GM12878 (cell line): ENCODE measurements at regions not wholly inside any gene's neighbourhood (a gene's known extent, or its start where the extent isn't known, plus 50 kb on each side); places are given as distances from the start of the nearest gene placed in this dataset.

ENCODE experiments used
- ATAC-seq: fragments of 200-7000 bp; cut with Tn5 transposase; 3 replicates; pipeline ENCODE4 v1.9.1; 2020; ENCODE audit warnings: mild to moderate bottlenecking, moderate library complexity
- BruUV-seq: library from RNA; stranded (reverse); fragments of 400-500 nt; replicated peaks from 2 replicates; lab custom pipeline; 2021; lab: Mats Ljungman, UMichigan
- CTCF ChIA-PET: fragments of 300-600 bp; sonication (Branson Sonifier 250); formaldehyde crosslinking; extraction: SDS; loops from one replicate; lab custom pipeline; 2021; ENCODE audit warnings: inconsistent platforms; lab: Yijun Ruan, JAX
- POLR2A ChIA-PET: fragments of 350-600 bp; formaldehyde crosslinking; extraction: SDS; loops from one replicate; lab custom pipeline; 2021; ENCODE audit warnings: inconsistent platforms; lab: Charles Lee
- RAD21 ChIA-PET: fragments of 300-600 bp; sonication (Branson Sonifier 250); formaldehyde crosslinking; loops from one replicate; lab custom pipeline; 2023; ENCODE audit warnings: antibody characterized with exemption; ENCODE audit not compliant: unreplicated experiment; lab: Charles Lee
- SMC1A ChIA-PET: fragments of 300-600 bp; sonication (Branson Sonifier 250); formaldehyde crosslinking; loops from one replicate; lab custom pipeline; 2023; ENCODE audit not compliant: unreplicated experiment, uncharacterized antibody; lab: Charles Lee
- DNase-seq: peaks from one replicate; pipeline ENCODE4 v3.0.0-alpha.2; 2011; ENCODE audit warnings: low read depth, low spot score
- FAIRE-seq: peaks from 3 replicates; lab custom pipeline; 2011; peaks lifted over from hg19 to GRCh38; lab: Jason Lieb, UNC
- H2AFZ ChIP-seq: 2 replicates; pipeline ENCODE4 v1.6.0; 2011; ENCODE audit warnings: low read depth, low read length, control low read depth; ENCODE audit not compliant: control insufficient read depth
- H3K27ac ChIP-seq: 2 replicates; pipeline ENCODE4 v1.5.1; 2011; ENCODE audit warnings: control low read depth; ENCODE audit not compliant: control insufficient read depth, insufficient read depth
- H3K27me3 ChIP-seq, 2 experiments: replicated peaks in 1 of 2; 2 replicates each; pipeline versions ENCODE4 v1.6.0 to v1.6.1; 2011; ENCODE audit warnings: low read length in 1 of 2; ENCODE audit not compliant: control insufficient read depth in 2 of 2, insufficient read depth in 2 of 2
- H3K36me3 ChIP-seq, 2 experiments: 2 replicates each; pipeline ENCODE4 v1.5.1; 2011; ENCODE audit warnings: low read length in 1 of 2; ENCODE audit not compliant: control insufficient read depth in 2 of 2, insufficient read depth in 2 of 2
- H3K4me1 ChIP-seq: 2 replicates; pipeline ENCODE4 v1.6.1; 2011; ENCODE audit warnings: mild to moderate bottlenecking, low read length, moderate library complexity, mixed read lengths; ENCODE audit not compliant: control insufficient read depth, insufficient read depth
- H3K4me2 ChIP-seq: 2 replicates; pipeline ENCODE4 v1.6.0; 2011; ENCODE audit warnings: control low read depth; ENCODE audit not compliant: control insufficient read depth, insufficient read depth
- H3K4me3 ChIP-seq: fragments of 200-600 bp; sonication (generic); 2 replicates; pipeline ENCODE4 v1.5.1; 2016
- H3K79me2 ChIP-seq: 2 replicates; pipeline ENCODE4 v1.6.0; 2011; ENCODE audit warnings: low read length; ENCODE audit not compliant: control insufficient read depth, insufficient read depth
- H3K9ac ChIP-seq: 2 replicates; pipeline ENCODE4 v1.8.0; 2011; ENCODE audit warnings: low read length, control low read depth, mixed read lengths; ENCODE audit not compliant: control insufficient read depth, insufficient read depth
- H3K9me3 ChIP-seq: replicated peaks from 3 replicates; pipeline ENCODE4 v1.5.1; 2011; ENCODE audit warnings: mild to moderate bottlenecking, low read length; ENCODE audit not compliant: control insufficient read depth, insufficient read depth
- H4K20me1 ChIP-seq: 2 replicates; pipeline ENCODE4 v1.6.0; 2011; ENCODE audit not compliant: control insufficient read depth, insufficient read depth
- BCL11A ChIP-seq: IDR thresholded peaks from 2 replicates; pipeline ENCODE4 v1.6.1; 2011; ENCODE audit warnings: low read depth, low read length
- CBX5 ChIP-seq: sonication (generic); IDR thresholded peaks from 2 replicates; pipeline ENCODE4 v1.6.1; 2016; ENCODE audit warnings: low read depth, moderate library complexity, mild to moderate bottlenecking, inconsistent platforms
- CREB1 ChIP-seq: IDR thresholded peaks from 2 replicates; pipeline ENCODE4 v1.6.1; 2012; ENCODE audit warnings: low read depth, mild to moderate bottlenecking, inconsistent platforms
- DPF2 ChIP-seq: fragments of 450-650 bp; IDR thresholded peaks from 2 replicates; pipeline ENCODE4 v1.6.1; 2017; ENCODE audit warnings: mild to moderate bottlenecking
- EP300 ChIP-seq, 2 experiments: fragments of 150-350 bp in 1 of 2; IDR thresholded peaks; 2 replicates each; pipeline ENCODE4 v1.6.1; 2011 to 2012; ENCODE audit warnings: low read depth in 2 of 2, low read length in 2 of 2, borderline replicate concordance in 1 of 2, improper control_type of control experiment in 1 of 2, inconsistent platforms in 1 of 2; ENCODE audit not compliant: control insufficient read depth in 1 of 2
- IRF4 ChIP-seq: IDR thresholded peaks from 2 replicates; pipeline ENCODE4 v1.6.1; 2011; ENCODE audit warnings: low read depth, low read length
- MYC ChIP-seq: IDR thresholded peaks from 2 replicates; pipeline ENCODE4 v1.6.1; 2011; ENCODE audit warnings: mild to moderate bottlenecking, low read length, moderate library complexity, inconsistent platforms; ENCODE audit not compliant: insufficient read depth, insufficient replicate concordance, insufficient read length, severe bottlenecking
- NFXL1 ChIP-seq: fragments of 450-650 bp; IDR thresholded peaks from 2 replicates; pipeline ENCODE4 v1.6.1; 2017; ENCODE audit warnings: antibody characterized with exemption, mild to moderate bottlenecking, borderline replicate concordance
- PML ChIP-seq: IDR thresholded peaks from 2 replicates; pipeline ENCODE4 v1.6.1; 2012; ENCODE audit warnings: low read length, inconsistent platforms
- REST ChIP-seq: IDR thresholded peaks from 2 replicates; pipeline ENCODE4 v1.6.1; 2012; ENCODE audit warnings: mild to moderate bottlenecking, low read depth, low read length
- SPI1 ChIP-seq: IDR thresholded peaks from 2 replicates; pipeline ENCODE4 v1.6.1; 2011; ENCODE audit warnings: low read depth, mild to moderate bottlenecking, low read length, moderate library complexity, borderline replicate concordance; ENCODE audit not compliant: insufficient read depth
- USF2 ChIP-seq: IDR thresholded peaks from 2 replicates; pipeline ENCODE4 v1.6.1; 2011; ENCODE audit warnings: low read depth, low read length, improper control_type of control experiment, borderline replicate concordance
- ZBED1 ChIP-seq: IDR thresholded peaks from 2 replicates; pipeline ENCODE4 v1.6.1; 2016; ENCODE audit warnings: borderline replicate concordance
- ZNF217 ChIP-seq: fragments of 450-650 bp; IDR thresholded peaks from 2 replicates; pipeline ENCODE4 v1.6.1; 2017; ENCODE audit warnings: antibody characterized with exemption, mild to moderate bottlenecking
- WGBS: methylation state at CpG from one replicate; pipeline ENCODE4 v1.1.6; 2016; ENCODE audit warnings: low lambda C conversion rate; ENCODE audit not compliant: insufficient replicate concordance, insufficient coverage; ENCODE audit errors: missing lambda C conversion rate; 5-methylcytosine and 5-hydroxymethylcytosine counted together
- in situ Hi-C: fragments of 300-500 bp; cut with MboI; formaldehyde crosslinking; loops from 9 replicates; pipeline ENCODE4 v1.14.3; 2018; ENCODE audit warnings: mixed read lengths
- intact Hi-C: fragments of 100-400 bp; cut with micrococcal nuclease; formaldehyde crosslinking; loops from one replicate; pipeline ENCODE4 v1.14.2; 2022; ENCODE audit not compliant: unreplicated experiment

DNA sequence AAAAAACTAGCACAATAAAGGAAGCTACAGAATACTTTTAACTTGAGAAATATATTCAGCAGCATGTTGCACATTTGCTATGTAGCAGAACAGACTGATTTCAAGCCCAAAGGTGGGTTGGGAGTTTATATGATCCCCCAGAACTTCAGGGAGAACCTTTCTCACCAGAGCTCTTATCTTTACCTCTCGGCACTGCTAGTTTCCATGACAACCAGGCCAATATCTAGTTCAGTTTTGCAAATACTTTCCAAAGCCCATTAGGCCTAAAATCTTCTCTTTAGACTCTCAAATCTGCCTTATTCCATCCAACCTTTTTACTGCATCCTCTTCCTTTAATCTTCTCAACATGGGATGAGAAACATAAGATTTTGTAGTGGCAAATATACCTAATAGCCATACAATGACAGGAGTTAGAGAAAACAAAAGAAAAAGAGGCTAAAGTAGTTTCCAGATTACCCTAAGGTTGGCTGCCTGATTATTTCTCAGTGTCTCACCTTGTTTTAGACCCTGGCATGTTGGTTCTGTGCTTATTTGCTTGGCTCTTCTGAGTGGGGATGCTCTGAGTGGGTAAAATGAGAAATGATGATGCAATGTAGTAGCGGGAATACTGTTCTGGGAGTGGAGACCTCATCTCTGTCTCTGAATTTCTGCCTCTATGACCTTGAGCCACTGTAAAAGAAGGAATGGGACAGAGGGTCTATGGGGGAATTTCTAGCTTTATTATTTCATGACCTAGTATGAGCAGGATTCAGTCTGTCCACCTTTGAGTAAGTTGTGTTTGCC lies 427.6 kb upstream of the STXBP6 start (continued):
- TF ChIP-seq USF2 = no peak

GRCh38 chr14:25472700-25473099 lies 422.8 kb upstream of the STXBP6 start:
- Histone ChIP-seq H3K27me3 (no peaks in the 10 kb centered on the region), H3K4me3 (no peak overlapping the region), H4K20me1 (no peaks in the 10 kb centered on the region), H3K4me2 (no peak overlapping the region), H3K9me3 (no peaks in the 10 kb centered on the region), H3K36me3 (no peaks in the 10 kb centered on the region), H3K4me1 (no peaks in the 10 kb centered on the region), H2AFZ (no peak overlapping the region), H3K79me2 (no peaks in the 10 kb centered on the region), H3K27ac (no peak overlapping the region), H3K9ac (no peak overlapping the region)
- ChIA-PET SMC1A (interaction anchor here (0.7 kb wide), 1 partner anchor 834 kb away, joined by 3 read pairs; no protein-coding TSS in a partner anchor), CTCF (no interaction called here), POLR2A (no interaction called here), RAD21 (no interaction called here)
- ATAC-seq (no peak), DNase-seq (no peak), FAIRE-seq (no peak)
- intact Hi-C loops (no loop called here), in situ Hi-C loops (no loop called here)
- BruUV-seq = no TSS peak
- TF ChIP-seq DPF2 (no peak), CBX5 (no peak), MYC (no peak), REST (no peak), BCL11A (no peak), ZNF217 (no peak), IRF4 (no peak), SPI1 (no peak), NFXL1 (no peak), ZBED1 (no peak), CREB1 (no peak), PML (no peak), EP300 (IDR thresholded peaks at IDR 0.05; ENCODE audit: borderline replicate concordance in 1 of 2, control insufficient read depth in 1 of 2, low read depth in 2 of 2, low read length in 2 of 2) (no peak)
- WGBS = 59% methylated on average over 1 of the region's 1 CpG
